Breast epithelium (tissue), 3 donors: ENCODE measurements at regions not wholly inside any gene's neighbourhood (a gene's known extent, or its start where the extent isn't known, plus 50 kb on each side); places are given as distances from the start of the nearest gene placed in this dataset.

Source experiments
- POLR2A ChIP-seq: fragments of 450-650 bp; IDR thresholded peaks from one replicate; pipeline ENCODE4 v1.6.1; 2016; ENCODE audit warnings: antibody characterized with exemption, mild to moderate bottlenecking, moderate library complexity
- TF ChIP-seq, protein P1 (sequence below), 3 donors: fragments of 450-650 bp; IDR thresholded peaks; one replicate each; pipeline ENCODE4 v1.5.1; 2016 to 2017; ENCODE audit warnings: antibody characterized with exemption in 3 of 3, mild to moderate bottlenecking in 3 of 3, moderate library complexity in 3 of 3

GRCh38 chr17:31649302-31649701 lies 209.7 kb downstream of the COPRS start:
- TF ChIP-seq, protein P1, sequence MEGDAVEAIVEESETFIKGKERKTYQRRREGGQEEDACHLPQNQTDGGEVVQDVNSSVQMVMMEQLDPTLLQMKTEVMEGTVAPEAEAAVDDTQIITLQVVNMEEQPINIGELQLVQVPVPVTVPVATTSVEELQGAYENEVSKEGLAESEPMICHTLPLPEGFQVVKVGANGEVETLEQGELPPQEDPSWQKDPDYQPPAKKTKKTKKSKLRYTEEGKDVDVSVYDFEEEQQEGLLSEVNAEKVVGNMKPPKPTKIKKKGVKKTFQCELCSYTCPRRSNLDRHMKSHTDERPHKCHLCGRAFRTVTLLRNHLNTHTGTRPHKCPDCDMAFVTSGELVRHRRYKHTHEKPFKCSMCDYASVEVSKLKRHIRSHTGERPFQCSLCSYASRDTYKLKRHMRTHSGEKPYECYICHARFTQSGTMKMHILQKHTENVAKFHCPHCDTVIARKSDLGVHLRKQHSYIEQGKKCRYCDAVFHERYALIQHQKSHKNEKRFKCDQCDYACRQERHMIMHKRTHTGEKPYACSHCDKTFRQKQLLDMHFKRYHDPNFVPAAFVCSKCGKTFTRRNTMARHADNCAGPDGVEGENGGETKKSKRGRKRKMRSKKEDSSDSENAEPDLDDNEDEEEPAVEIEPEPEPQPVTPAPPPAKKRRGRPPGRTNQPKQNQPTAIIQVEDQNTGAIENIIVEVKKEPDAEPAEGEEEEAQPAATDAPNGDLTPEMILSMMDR (IDR thresholded peaks at IDR 0.05): no peak
- TF ChIP-seq POLR2A: no peak
